ENCODE measurements at regions not wholly inside any gene's neighbourhood (a gene's known extent, or its start where the extent isn't known, plus 50 kb on each side); places are given as distances from the start of the nearest gene placed in this dataset.

GRCh38 chr15:98146031-98146820 is 185.7 kb downstream of the ARRDC4 start:
- DNase-seq = no peak

- no peak for DNase-seq
These were observed 186.9 kb downstream of the ARRDC4 start for GRCh38 chr15:98147415-98147814.

- no peak for DNase-seq
These were observed 189.6 kb downstream of the ARRDC4 start for GRCh38 chr15:98150084-98150483.

- DNase-seq = no peak
These were observed 190.0 kb downstream of the ARRDC4 start for GRCh38 chr15:98150536-98150935.

- DNase-seq = no peak
These were observed 190.6 kb downstream of the ARRDC4 start for GRCh38 chr15:98151096-98151495.

- DNase-seq = no peak
These were observed 191.7 kb downstream of the ARRDC4 start for GRCh38 chr15:98152156-98152555.

- no peak for DNase-seq
These were observed 194.4 kb downstream of the ARRDC4 start for GRCh38 chr15:98154863-98155262.

GRCh38 chr15:98155356-98155755 is 194.9 kb downstream of the ARRDC4 start:
- DNase-seq = no peak

- DNase-seq = no peak
These were observed 199.7 kb downstream of the ARRDC4 start for GRCh38 chr15:98160236-98160635.

- DNase-seq = no peak
These were observed 203.0 kb downstream of the ARRDC4 start for GRCh38 chr15:98163319-98164045.

- DNase-seq = no peak
These were observed 204.1 kb downstream of the ARRDC4 start for GRCh38 chr15:98164571-98164970.

- no peak for DNase-seq
These were observed 204.5 kb downstream of the ARRDC4 start for GRCh38 chr15:98164986-98165385.

- no peak for DNase-seq
These were observed 207.3 kb downstream of the ARRDC4 start for GRCh38 chr15:98167722-98168268.

- no peak for DNase-seq
These were observed 209.0 kb downstream of the ARRDC4 start for GRCh38 chr15:98169551-98169950.

- peak; percentile 94 for DNase-seq
These were observed 213.8 kb downstream of the ARRDC4 start for GRCh38 chr15:98174286-98174685.

GRCh38 chr15:98174841-98175240 is 214.3 kb downstream of the ARRDC4 start:
- DNase-seq = no peak

GRCh38 chr15:98177966-98178592 is 217.6 kb downstream of the ARRDC4 start:
- peak; percentile 86 for DNase-seq

GRCh38 chr15:98178861-98179260 is 218.4 kb downstream of the ARRDC4 start:
- no peak for DNase-seq

- DNase-seq = no peak
These were observed 227.0 kb downstream of the ARRDC4 start for GRCh38 chr15:98187549-98187948.

GRCh38 chr15:98190914-98191313 is 230.4 kb downstream of the ARRDC4 start:
- no peak for DNase-seq

- no peak for DNase-seq
These were observed 235.3 kb downstream of the ARRDC4 start for GRCh38 chr15:98195796-98196195.

- no peak for DNase-seq
These were observed 235.9 kb downstream of the ARRDC4 start for GRCh38 chr15:98196371-98196770.

GRCh38 chr15:98202256-98202655 is 241.8 kb downstream of the ARRDC4 start:
- no peak for DNase-seq
